Activated T-cell treated with anti-CD3 and anti-CD28 coated beads, Interleukin-2, amount 50 U/mL, for 48 hours (primary cell): ENCODE measurements at regions not wholly inside any gene's neighbourhood (a gene's known extent, or its start where the extent isn't known, plus 50 kb on each side); places are given as distances from the start of the nearest gene placed in this dataset.

Experiments
- DNase-seq, 2 experiments: peaks; one replicate each; pipeline ENCODE4 v3.0.0-alpha.2; 2020

- DNase-seq = no peak
Measured at GRCh38 chr2:146138820-146139219, 1618.9 kb upstream of the ZEB2 start.

DNA sequence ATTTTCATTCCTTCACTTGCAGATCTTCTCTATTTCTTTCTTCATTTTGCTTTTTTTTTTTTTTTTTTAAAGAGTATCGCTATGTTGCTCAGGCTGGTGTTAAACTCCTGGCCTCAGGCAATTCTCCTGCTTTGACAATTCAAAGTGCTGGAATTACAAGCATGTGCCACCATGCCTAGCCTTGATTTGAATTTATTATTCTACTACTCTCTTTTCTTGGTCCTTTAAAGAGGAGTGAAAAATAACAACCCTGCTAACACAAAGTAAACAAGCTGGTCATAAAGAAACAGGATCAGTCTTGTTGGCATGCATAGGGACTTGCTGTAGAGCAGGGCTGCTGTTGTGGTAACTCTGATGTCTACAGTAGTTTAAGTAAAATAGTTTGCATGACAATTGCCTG lies 1615.3 kb upstream of the ZEB2 start:
- no peak for DNase-seq

- no peak for DNase-seq
Measured at GRCh38 chr2:146131785-146132184, 1611.9 kb upstream of the ZEB2 start.

- no peak for DNase-seq
Measured at GRCh38 chr2:146131048-146131447, 1611.1 kb upstream of the ZEB2 start.

- no peak for DNase-seq
Measured at GRCh38 chr2:146130290-146130689, 1610.4 kb upstream of the ZEB2 start.

DNA sequence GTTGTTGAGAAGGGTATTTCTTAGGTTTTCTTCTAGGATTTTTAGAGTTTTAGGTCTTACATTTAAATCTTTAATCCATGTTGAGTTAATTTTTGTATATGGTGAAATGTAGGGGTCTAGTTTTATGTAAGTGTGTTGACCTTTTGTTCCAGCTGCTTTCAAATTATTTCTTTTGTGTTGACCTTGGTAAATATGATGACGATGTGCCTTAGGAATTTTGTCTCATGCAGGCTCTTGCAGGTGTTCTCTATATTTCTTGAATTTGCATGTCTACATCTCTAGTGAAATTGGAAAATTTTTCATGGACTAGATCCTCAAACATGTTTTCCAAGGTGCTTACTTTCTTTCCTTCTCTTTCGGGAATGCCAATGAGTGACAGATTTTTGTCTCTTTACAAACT lies 1609.3 kb upstream of the ZEB2 start:
- DNase-seq = no peak

DNA sequence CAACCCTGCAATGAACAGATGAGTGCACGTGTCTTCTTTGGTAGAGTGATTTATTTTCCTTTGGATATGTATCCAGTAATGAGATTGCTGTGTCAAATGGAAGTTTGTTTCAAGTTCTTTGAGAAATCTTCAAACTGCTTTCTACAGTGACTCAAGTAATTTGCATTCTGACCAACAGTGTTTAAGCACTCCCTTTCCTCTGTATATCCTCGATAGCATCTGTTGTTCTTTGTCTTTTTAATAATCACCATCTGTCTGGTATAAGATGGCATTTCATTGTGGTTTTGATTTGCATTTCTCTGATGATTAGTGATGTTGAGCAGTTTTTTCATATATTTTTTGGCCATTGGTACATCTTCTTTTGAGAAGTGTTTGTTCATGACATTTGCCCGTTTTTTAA lies 1608.3 kb upstream of the ZEB2 start:
- no peak for DNase-seq

GRCh38 chr2:146125551-146125950 lies 1605.6 kb upstream of the ZEB2 start:
- DNase-seq = no peak

GRCh38 chr2:146124741-146125140 lies 1604.8 kb upstream of the ZEB2 start:
- no peak for DNase-seq

- DNase-seq = no peak
Measured at GRCh38 chr2:146123714-146124113, 1603.8 kb upstream of the ZEB2 start.

- DNase-seq = no peak
Measured at GRCh38 chr2:146123256-146123655, 1603.3 kb upstream of the ZEB2 start.

- DNase-seq = no peak
Measured at GRCh38 chr2:146119586-146119985, 1599.7 kb upstream of the ZEB2 start.

DNA sequence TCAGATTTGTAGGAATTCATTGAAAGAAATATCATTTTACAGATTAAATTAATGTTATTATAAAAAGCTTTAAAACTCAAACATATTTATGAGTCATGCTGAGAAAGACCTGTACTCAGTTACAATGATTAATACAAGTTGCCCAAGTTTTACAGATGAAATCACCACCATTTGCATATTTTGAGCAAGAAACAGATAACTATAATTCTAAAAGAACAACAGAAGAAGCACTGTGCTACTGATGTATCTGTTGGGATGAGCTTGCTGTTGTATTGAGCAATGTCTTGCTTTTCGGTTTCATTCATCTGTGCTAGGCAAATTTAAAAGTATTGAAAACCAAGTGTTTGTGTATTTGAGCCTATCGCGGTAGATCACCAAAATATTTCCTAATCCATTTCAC lies 1589.1 kb upstream of the ZEB2 start:
- DNase-seq = no peak

DNA sequence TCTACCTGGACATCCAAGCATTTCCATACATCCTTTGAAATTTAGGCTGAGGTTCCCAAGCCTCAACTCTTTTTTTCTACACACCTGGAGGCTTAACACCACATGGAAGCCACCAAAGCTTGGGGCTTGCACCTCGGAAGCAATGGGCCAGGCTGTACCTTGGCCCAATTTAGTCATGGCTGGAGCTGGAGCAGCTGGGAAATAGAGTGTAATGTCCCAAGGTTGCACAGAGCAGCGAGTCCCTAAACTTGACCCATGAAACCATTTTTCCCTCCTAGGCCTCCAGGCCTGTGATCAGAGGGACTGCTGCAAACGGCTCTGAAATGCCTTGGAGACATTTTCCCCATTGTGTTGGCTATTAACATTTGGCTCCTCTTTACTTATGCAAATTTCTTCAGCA lies 1574.3 kb upstream of the ZEB2 start:
- DNase-seq = no peak

DNA sequence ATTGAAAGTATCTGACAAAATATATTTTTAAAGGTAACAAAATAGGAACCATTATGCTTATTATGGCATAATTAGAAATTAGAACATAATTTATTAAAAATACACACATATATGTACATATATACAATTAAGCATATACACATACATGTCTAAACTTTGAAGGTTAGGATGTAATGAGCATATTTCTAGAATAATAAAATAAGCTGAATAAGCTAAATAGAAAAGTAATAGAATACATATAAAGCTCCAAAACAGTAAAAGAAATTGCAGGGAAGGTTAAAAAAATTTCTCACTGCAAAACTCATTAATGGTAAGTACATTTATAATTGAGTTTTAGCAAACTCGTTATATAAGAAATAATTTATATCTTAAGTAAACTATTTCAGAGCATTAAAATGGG lies 1561.5 kb upstream of the ZEB2 start:
- DNase-seq = no peak

- no peak for DNase-seq
Measured at GRCh38 chr2:146080925-146081324, 1561.0 kb upstream of the ZEB2 start.

- DNase-seq = no peak
Measured at GRCh38 chr2:146079216-146079615, 1559.3 kb upstream of the ZEB2 start.

- no peak for DNase-seq
Measured at GRCh38 chr2:146077156-146077555, 1557.2 kb upstream of the ZEB2 start.

DNA sequence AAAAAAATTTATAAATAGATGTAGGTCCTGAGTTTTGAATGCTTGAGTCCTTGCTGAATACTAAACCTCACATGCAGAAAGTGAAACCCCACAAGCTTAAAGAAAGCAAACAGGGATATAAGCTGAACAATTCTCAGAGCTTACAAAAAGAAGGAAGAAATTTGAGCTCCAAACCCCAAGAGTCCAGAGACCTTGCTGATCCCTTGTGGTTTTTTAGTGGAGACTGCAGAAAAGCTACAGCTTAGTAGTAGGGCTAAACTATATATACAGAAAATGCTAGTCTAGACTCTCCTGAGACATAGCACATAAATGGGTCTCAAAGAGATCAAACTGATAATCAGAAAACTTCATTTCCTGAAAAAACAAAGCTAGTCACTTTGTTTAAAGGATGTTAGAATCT lies 1548.1 kb upstream of the ZEB2 start:
- DNase-seq = no peak

GRCh38 chr2:146048141-146048540 lies 1528.2 kb upstream of the ZEB2 start:
- DNase-seq = no peak

DNA sequence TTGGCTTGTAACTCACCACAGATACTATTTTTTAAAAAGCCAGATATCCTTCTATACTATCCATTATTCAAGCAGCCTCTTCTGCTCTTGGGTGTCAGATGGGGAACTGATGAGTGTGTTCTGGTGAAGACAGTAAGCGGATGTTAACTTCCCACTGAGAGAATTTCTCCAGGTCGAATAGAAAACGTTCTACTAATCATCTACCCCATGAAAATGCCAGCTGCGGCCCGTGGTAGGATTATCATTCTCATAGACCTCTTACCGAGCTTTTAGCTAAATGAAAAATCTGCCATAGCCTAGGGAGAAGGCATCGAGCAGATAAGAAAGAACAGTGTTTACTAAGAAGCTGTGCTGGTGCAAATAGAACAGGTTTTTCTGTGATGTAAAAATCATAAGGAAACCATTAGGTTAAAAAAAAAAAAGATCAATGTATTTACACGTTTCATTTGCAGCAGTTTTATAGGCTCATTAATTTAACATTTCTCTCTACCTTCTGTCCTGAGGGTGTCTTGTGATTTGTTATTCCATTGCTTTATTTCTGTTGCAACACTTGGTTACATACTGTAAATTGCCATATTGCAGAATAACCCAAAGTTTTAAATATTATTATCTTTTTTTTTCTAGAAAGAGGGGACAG lies 1521.5 kb upstream of the ZEB2 start:
- DNase-seq = no peak

DNA sequence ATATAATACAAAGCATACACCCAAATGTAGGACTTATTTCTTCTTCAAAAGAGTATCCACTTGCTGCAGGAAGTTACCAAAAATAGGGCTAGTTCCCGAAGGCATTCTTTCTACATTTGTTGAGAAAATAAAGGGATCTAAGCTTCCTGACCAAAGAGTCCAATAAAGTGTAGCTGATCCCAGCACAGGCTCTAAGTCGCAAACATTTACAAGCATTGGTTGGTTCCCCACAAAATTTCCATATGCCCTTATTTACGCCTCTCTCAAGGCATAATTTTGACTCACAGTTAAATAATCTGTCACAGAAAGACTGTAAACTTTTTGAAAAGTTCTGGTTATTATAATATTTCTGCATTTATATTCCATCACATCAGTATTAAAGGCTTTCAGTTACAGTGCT lies 1520.1 kb upstream of the ZEB2 start:
- DNase-seq = no peak

DNA sequence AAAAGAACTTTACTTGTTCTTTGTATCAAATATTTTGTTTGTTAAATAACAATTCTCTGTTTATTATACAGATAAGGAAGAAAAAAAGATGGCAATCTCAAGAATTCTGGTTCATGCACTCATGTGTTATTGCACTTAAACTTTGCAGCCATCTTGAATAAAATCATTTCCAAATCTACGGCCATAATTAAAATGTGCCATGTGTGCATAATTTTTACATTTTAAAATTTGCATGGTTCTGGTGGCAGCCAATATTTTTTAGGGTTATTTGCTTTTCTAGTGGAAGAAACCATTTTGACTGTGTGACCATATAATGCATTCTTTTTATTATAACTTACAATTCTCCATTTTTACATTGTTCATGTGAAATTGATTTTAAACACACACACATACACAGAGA lies 1518.1 kb upstream of the ZEB2 start:
- DNase-seq = no peak

GRCh38 chr2:146037334-146037870 lies 1517.5 kb upstream of the ZEB2 start:
- DNase-seq = no peak

DNA sequence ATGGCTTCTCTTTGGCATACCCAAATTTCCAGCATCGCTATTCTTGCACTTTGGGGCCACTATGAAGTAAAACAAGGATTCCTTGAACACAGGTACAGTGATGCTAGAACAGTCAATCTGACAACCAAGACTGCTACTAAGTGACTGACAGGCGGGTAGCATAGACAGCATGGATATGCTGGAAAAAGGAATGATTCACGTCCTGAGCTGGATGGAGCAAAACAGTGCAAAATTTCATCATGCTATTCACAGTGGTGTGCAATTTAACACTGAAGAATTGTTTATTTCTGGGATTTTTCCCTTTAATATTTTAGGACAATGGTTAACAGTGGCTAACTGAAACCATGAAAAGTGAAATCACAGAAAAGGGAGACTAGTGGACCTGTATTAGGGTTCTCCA lies 1511.2 kb upstream of the ZEB2 start:
- no peak for DNase-seq
